Mucosa of gallbladder (tissue), 1 donor: ENCODE measurements at regions not wholly inside any gene's neighbourhood (a gene's known extent, or its start where the extent isn't known, plus 50 kb on each side); places are given as distances from the start of the nearest gene placed in this dataset.

Experiments used
- DNase-seq: peaks from one replicate; pipeline ENCODE4 v3.0.0-alpha.2; 2020; ENCODE audit warnings: low spot score
- donor health status: DM: no; HTN: no; CAD: no.

- no peak for DNase-seq
Observed at GRCh38 chr11:92533657-92534335, 309.2 kb downstream of the FAT3 start.

GRCh38 chr11:92536883-92537282, 312.3 kb downstream of the FAT3 start:
- no peak for DNase-seq

- DNase-seq = no peak
Observed at GRCh38 chr11:92540096-92540495, 315.5 kb downstream of the FAT3 start.

GRCh38 chr11:92545906-92546471, 321.4 kb downstream of the FAT3 start:
- DNase-seq = no peak

GRCh38 chr11:92546603-92547002, 322.0 kb downstream of the FAT3 start:
- no peak for DNase-seq

GRCh38 chr11:92550411-92550810, 325.8 kb downstream of the FAT3 start:
- peak; percentile 48 for DNase-seq

GRCh38 chr11:92550871-92551270, 326.3 kb downstream of the FAT3 start:
- DNase-seq = no peak

GRCh38 chr11:92552942-92553341, 328.3 kb downstream of the FAT3 start:
- no peak for DNase-seq

- no peak for DNase-seq
Observed at GRCh38 chr11:92554688-92555087, 330.1 kb downstream of the FAT3 start.

GRCh38 chr11:92556431-92556830, 331.8 kb downstream of the FAT3 start:
- peak; percentile 28 for DNase-seq

- DNase-seq = no peak
Observed at GRCh38 chr11:92557879-92558278, 333.3 kb downstream of the FAT3 start.

GRCh38 chr11:92558323-92558722, 333.7 kb downstream of the FAT3 start:
- DNase-seq = no peak

- DNase-seq = no peak
Observed at GRCh38 chr11:92569726-92570125, 345.1 kb downstream of the FAT3 start.

GRCh38 chr11:92572559-92572958, 347.9 kb downstream of the FAT3 start:
- no peak for DNase-seq

- DNase-seq = no peak
Observed at GRCh38 chr11:92576315-92576714, 351.7 kb downstream of the FAT3 start.

- no peak for DNase-seq
Observed at GRCh38 chr11:92580908-92581307, 356.3 kb downstream of the FAT3 start.

- no peak for DNase-seq
Observed at GRCh38 chr11:92588393-92588792, 363.8 kb downstream of the FAT3 start.

GRCh38 chr11:92589512-92589911, 364.9 kb downstream of the FAT3 start:
- no peak for DNase-seq

- no peak for DNase-seq
Observed at GRCh38 chr11:92591521-92591920, 366.9 kb downstream of the FAT3 start.

GRCh38 chr11:92594251-92594650, 369.6 kb downstream of the FAT3 start:
- DNase-seq = no peak

GRCh38 chr11:92595052-92595451, 370.4 kb downstream of the FAT3 start:
- no peak for DNase-seq

- no peak for DNase-seq
Observed at GRCh38 chr11:92596596-92597317, 372.1 kb downstream of the FAT3 start.

GRCh38 chr11:92601048-92601447, 368.4 kb upstream of the MTNR1B start:
- DNase-seq = no peak
